CD4-positive, alpha-beta T cell (primary cell): ENCODE measurements at regions not wholly inside any gene's neighbourhood (a gene's known extent, or its start where the extent isn't known, plus 50 kb on each side); places are given as distances from the start of the nearest gene placed in this dataset.

ENCODE experiments used
- ATAC-seq: fragments of 200-7000 bp; cut with Tn5 transposase; one replicate; pipeline ENCODE4 v1.10.0; 2022; ENCODE audit warnings: mild to moderate bottlenecking; ENCODE audit not compliant: poor library complexity
- CTCF ChIA-PET: fragments of 350-600 bp; sonication (Branson Sonifier 250); formaldehyde crosslinking; loops from one replicate; lab custom pipeline; 2021; ENCODE audit warnings: antibody characterized with exemption, inconsistent platforms; lab: Charles Lee
- POLR2A ChIA-PET: fragments of 350-600 bp; sonication (Branson Sonifier 250); formaldehyde crosslinking; loops from one replicate; lab custom pipeline; 2021; ENCODE audit warnings: antibody characterized with exemption, inconsistent platforms; lab: Charles Lee
- DNase-seq, 14 experiments: peaks; one replicate each; pipeline ENCODE4 v3.0.0-alpha.2; 2013 to 2020; ENCODE audit warnings: mixed read lengths in 2 of 14
- H3K27ac ChIP-seq, 2 donors: one replicate each; pipeline versions ENCODE4 v1.5.1 to v1.7.0; 2013; ENCODE audit warnings: low read length in 2 of 2, low read depth in 1 of 2, mild to moderate bottlenecking in 1 of 2
- H3K27me3 ChIP-seq, 2 experiments: 1 replicate in 1 of 2; 2 replicates in 1 of 2; pipeline versions ENCODE4 v1.6.1 to v1.7.0; 2013; ENCODE audit warnings: low read length in 2 of 2, control low read depth in 1 of 2, mild to moderate bottlenecking in 1 of 2, moderate library complexity in 1 of 2; ENCODE audit not compliant: insufficient read depth in 2 of 2, control insufficient read depth in 1 of 2
- H3K36me3 ChIP-seq: one replicate; pipeline ENCODE4 v1.6.1; 2013; ENCODE audit warnings: low read length, control low read depth; ENCODE audit not compliant: insufficient read depth
- H3K4me1 ChIP-seq: one replicate; pipeline ENCODE4 v1.6.1; 2013; ENCODE audit warnings: low read length, control low read depth; ENCODE audit not compliant: insufficient read depth
- H3K4me3 ChIP-seq: one replicate; pipeline ENCODE4 v1.5.1; 2013; ENCODE audit warnings: mild to moderate bottlenecking, low read length, moderate library complexity
- H3K9me3 ChIP-seq, 2 experiments: 1 replicate in 1 of 2; 2 replicates in 1 of 2; pipeline versions ENCODE4 v1.6.1 to v1.7.0; 2013; ENCODE audit warnings: low read length in 2 of 2, mild to moderate bottlenecking in 2 of 2, control low read depth in 1 of 2, moderate library complexity in 1 of 2; ENCODE audit not compliant: control insufficient read depth in 1 of 2, insufficient read depth in 1 of 2
- H3K27ac Mint-ChIP-seq: one replicate; pipeline ENCODE4 v1.8.0; 2020; ENCODE audit warnings: mixed read lengths
- H3K27me3 Mint-ChIP-seq: one replicate; pipeline ENCODE4 v1.8.0; 2021; ENCODE audit warnings: mixed read lengths
- H3K36me3 Mint-ChIP-seq: one replicate; pipeline ENCODE4 v1.8.0; 2021; ENCODE audit warnings: low read depth, mixed read lengths
- H3K4me1 Mint-ChIP-seq: one replicate; pipeline ENCODE4 v1.8.0; 2021; ENCODE audit warnings: low read depth, mixed read lengths
- H3K4me3 Mint-ChIP-seq: one replicate; pipeline ENCODE4 v1.8.0; 2020; ENCODE audit warnings: mild to moderate bottlenecking, mixed read lengths
- H3K9me3 Mint-ChIP-seq: one replicate; pipeline ENCODE4 v1.8.0; 2020; ENCODE audit warnings: mixed read lengths
- CTCF ChIP-seq: fragments of 200-600 bp; IDR thresholded peaks from one replicate; pipeline ENCODE4 v1.8.0; 2022; ENCODE audit warnings: antibody characterized with exemption, mild to moderate bottlenecking
- intact Hi-C, 2 experiments: fragments of 100-400 bp; cut with DNase I in 1 of 2; cut with micrococcal nuclease in 1 of 2; formaldehyde crosslinking; loops; one replicate each; pipeline versions ENCODE4 v1.15.1 to v1.9.0; 2023 to 2025; cut with DNase I, micrococcal nuclease

- no peaks in the 10 kb centered on the region for H3K9me3 ChIP-seq
- H3K4me1 ChIP-seq = no peaks in the 10 kb centered on the region
- Mint-ChIP-seq H3K4me3 (no peak overlapping the region), H3K27ac (no peak overlapping the region), H3K9me3 (no peaks in the 10 kb centered on the region), H3K4me1 (no peaks in the 10 kb centered on the region), H3K27me3 (peaks cover 7% of the 10 kb centered on the region), H3K36me3 (no peaks in the 10 kb centered on the region)
- ATAC-seq = no peak
- CTCF ChIA-PET = interaction anchor here (1.5 kb wide), 1 partner anchor 11 kb away, joined by 3 read pairs; no protein-coding TSS in a partner anchor
- no peak overlapping the region for H3K27ac ChIP-seq
- TF ChIP-seq CTCF = no peak
- no peak overlapping the region for H3K4me3 ChIP-seq
- H3K27me3 ChIP-seq = no peaks in the 10 kb centered on the region
- intact Hi-C loops = loop anchor here in 1 of 2 experiments (10.0 kb wide), 1 partner anchor 165 kb away; no protein-coding TSS in a partner anchor
- POLR2A ChIA-PET = no interaction called here
- no peak for DNase-seq
- no peaks in the 10 kb centered on the region for H3K36me3 ChIP-seq
Measured at GRCh38 chr21:15659753-15660422, 69.9 kb upstream of the USP25 start.

- Mint-ChIP-seq H3K9me3 (no peaks in the 10 kb centered on the region), H3K4me1 (no peaks in the 10 kb centered on the region), H3K27ac (no peak overlapping the region), H3K27me3 (peaks cover 6% of the 10 kb centered on the region), H3K4me3 (no peak overlapping the region), H3K36me3 (no peaks in the 10 kb centered on the region)
- Histone ChIP-seq H3K27ac (no peak overlapping the region), H3K27me3 (no peaks in the 10 kb centered on the region), H3K9me3 (no peaks in the 10 kb centered on the region), H3K36me3 (no peaks in the 10 kb centered on the region), H3K4me3 (no peak overlapping the region), H3K4me1 (no peaks in the 10 kb centered on the region)
- ATAC-seq (no peak), DNase-seq (no peak)
- no peak for TF ChIP-seq CTCF
- ChIA-PET CTCF (interaction anchor here (0.8 to 1.5 kb wide), 2 partner anchors 10 to 14 kb away, joined by 3 read pairs; no protein-coding TSS in a partner anchor), POLR2A (no interaction called here)
- intact Hi-C loops = loop anchor here in 1 of 2 experiments (10.0 kb wide), 1 partner anchor 164 kb away; no protein-coding TSS in a partner anchor
Measured at GRCh38 chr21:15660423-15660804, 69.4 kb upstream of the USP25 start.

GRCh38 chr21:15667010-15667409 lies 62.8 kb upstream of the USP25 start:
- Mint-ChIP-seq H3K4me3 (no peak overlapping the region), H3K27me3 (no peaks in the 10 kb centered on the region)
- CTCF ChIA-PET = no interaction called here

More at GRCh38 chr21:15667010-15667409, 62.8 kb upstream of the USP25 start:
- no peaks in the 10 kb centered on the region for H3K27me3 ChIP-seq
- no peaks in the 10 kb centered on the region for H3K9me3 Mint-ChIP-seq
- no peaks in the 10 kb centered on the region for H3K36me3 Mint-ChIP-seq
- POLR2A ChIA-PET = no interaction called here
- DNase-seq (no peak), ATAC-seq (no peak)
- TF ChIP-seq CTCF = no peak
- intact Hi-C loops = loop anchor here in 1 of 2 experiments (10.0 kb wide), 1 partner anchor 158 kb away; no protein-coding TSS in a partner anchor
- H3K4me1 Mint-ChIP-seq = no peaks in the 10 kb centered on the region
- H3K4me3 ChIP-seq = no peak overlapping the region
- no peak overlapping the region for H3K27ac Mint-ChIP-seq
- H3K9me3 ChIP-seq = no peaks in the 10 kb centered on the region
- H3K4me1 ChIP-seq = no peaks in the 10 kb centered on the region
- no peak overlapping the region for H3K27ac ChIP-seq
- H3K36me3 ChIP-seq = no peaks in the 10 kb centered on the region
